ENCODE measurements at regions not wholly inside any gene's neighbourhood (a gene's known extent, or its start where the extent isn't known, plus 50 kb on each side); places are given as distances from the start of the nearest gene placed in this dataset.
"Not testable (repeated sequence)": the region's sequence is repeated elsewhere in the genome, so short reads cannot be mapped to it uniquely, and the experiment has no call there.

DNA sequence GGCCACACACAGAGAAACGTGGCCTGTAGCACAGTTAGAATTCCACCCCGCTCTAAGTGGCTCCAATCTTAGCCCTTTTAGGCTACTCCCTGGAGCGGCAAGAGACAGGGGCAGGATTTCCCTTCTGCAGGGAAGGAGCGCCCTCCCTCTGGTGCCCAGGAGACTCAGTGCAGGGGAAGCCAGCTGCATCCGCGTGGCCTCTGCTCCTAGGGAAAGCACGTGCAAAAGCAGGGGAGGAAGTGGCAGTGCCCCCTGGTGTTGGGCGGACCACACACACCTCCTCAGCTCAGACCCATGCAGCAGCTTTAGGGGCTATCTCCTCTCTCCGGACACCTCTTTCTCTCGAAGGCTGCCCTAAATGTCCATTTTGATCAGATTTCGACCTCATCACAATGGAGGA lies 50.0 kb downstream of the SPRING1 start:
- Histone ChIP-seq H3K4me2 (ENCODE audit: low read length) (no peak overlapping the region), H3K9ac (ENCODE audit: low read depth, low read length) (no peak overlapping the region), H3K27me3 (ENCODE audit: control insufficient read depth, insufficient read depth, low read length) (peaks cover 39% of the 10 kb centered on the region), H3K9me3 (replicated peaks; ENCODE audit: low read length) (no peaks in the 10 kb centered on the region), H3K4me1 (ENCODE audit: control insufficient read depth, insufficient read depth, low read length) (no peaks in the 10 kb centered on the region), H3K4me3 (ENCODE audit: low read length) (no peak overlapping the region), H3K36me3 (ENCODE audit: insufficient read depth, low read length) (no peaks in the 10 kb centered on the region)

GRCh38 chr12:116684891-116685290 lies 53.0 kb downstream of the SPRING1 start:
- Histone ChIP-seq H3K4me1 (ENCODE audit: control insufficient read depth, insufficient read depth, low read length) (no peaks in the 10 kb centered on the region), H3K36me3 (ENCODE audit: insufficient read depth, low read length) (no peaks in the 10 kb centered on the region), H3K9ac (ENCODE audit: low read depth, low read length) (no peak overlapping the region), H3K4me2 (ENCODE audit: low read length) (no peak overlapping the region), H3K4me3 (ENCODE audit: low read length) (no peak overlapping the region), H3K27me3 (ENCODE audit: control insufficient read depth, insufficient read depth, low read length) (peaks cover 18% of the 10 kb centered on the region), H3K9me3 (replicated peaks; ENCODE audit: low read length) (no peaks in the 10 kb centered on the region)

DNA sequence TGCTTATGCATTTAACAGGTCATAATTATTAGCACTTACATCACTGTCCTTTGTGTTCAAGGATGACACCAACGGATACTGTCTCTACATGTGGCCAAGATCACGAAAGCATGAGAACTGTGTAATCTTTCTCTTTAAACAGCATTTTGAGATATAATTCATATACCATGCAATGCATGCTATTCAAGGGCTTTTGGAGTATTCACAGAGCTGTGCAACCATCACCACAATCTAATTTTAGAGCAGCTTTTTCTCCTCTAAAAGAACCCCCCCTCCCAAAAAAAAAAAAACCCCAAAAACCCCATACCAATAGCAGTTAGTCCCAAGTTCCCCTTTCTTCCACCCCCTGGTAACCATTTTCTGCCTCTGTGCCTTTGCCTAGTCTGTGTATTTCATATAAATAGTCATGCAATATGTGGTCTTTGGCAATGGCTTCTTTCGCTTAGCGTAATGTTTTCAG lies 60.6 kb downstream of the SPRING1 start:
- Histone ChIP-seq H3K4me1 (ENCODE audit: control insufficient read depth, insufficient read depth, low read length) (peaks cover 4% of the 10 kb centered on the region), H3K9ac (ENCODE audit: low read depth, low read length) (no peak overlapping the region), H3K4me3 (ENCODE audit: low read length) (no peak overlapping the region), H3K9me3 (replicated peaks; ENCODE audit: low read length) (no peaks in the 10 kb centered on the region), H3K36me3 (ENCODE audit: insufficient read depth, low read length) (no peaks in the 10 kb centered on the region), H3K27me3 (ENCODE audit: control insufficient read depth, insufficient read depth, low read length) (peaks cover 13% of the 10 kb centered on the region), H3K4me2 (ENCODE audit: low read length) (no peak overlapping the region)

GRCh38 chr12:116675339-116676107 lies 62.3 kb downstream of the SPRING1 start:
- no peaks in the 10 kb centered on the region for H3K9me3 ChIP-seq (replicated peaks; ENCODE audit: low read length)
- no peak overlapping the region for H3K9ac ChIP-seq (ENCODE audit: low read depth, low read length)
- peaks cover 4% of the 10 kb centered on the region for H3K4me1 ChIP-seq (ENCODE audit: control insufficient read depth, insufficient read depth, low read length)
- no peak overlapping the region for H3K4me2 ChIP-seq (ENCODE audit: low read length)
- peaks cover 16% of the 10 kb centered on the region for H3K27me3 ChIP-seq (ENCODE audit: control insufficient read depth, insufficient read depth, low read length)
- no peaks in the 10 kb centered on the region for H3K36me3 ChIP-seq (ENCODE audit: insufficient read depth, low read length)
- no peak overlapping the region for H3K4me3 ChIP-seq (ENCODE audit: low read length)

- H3K9me3 ChIP-seq (replicated peaks; ENCODE audit: low read length): no peaks in the 10 kb centered on the region
- peaks cover 16% of the 10 kb centered on the region for H3K27me3 ChIP-seq (ENCODE audit: control insufficient read depth, insufficient read depth, low read length)
- no peak overlapping the region for H3K4me3 ChIP-seq (ENCODE audit: low read length)
- H3K9ac ChIP-seq (ENCODE audit: low read depth, low read length): no peak overlapping the region
- peaks cover 4% of the 10 kb centered on the region for H3K4me1 ChIP-seq (ENCODE audit: control insufficient read depth, insufficient read depth, low read length)
- H3K36me3 ChIP-seq (ENCODE audit: insufficient read depth, low read length): no peaks in the 10 kb centered on the region
- H3K4me2 ChIP-seq (ENCODE audit: low read length): no peak overlapping the region
Observed at GRCh38 chr12:116674643-116675183, 63.2 kb downstream of the SPRING1 start.

- Histone ChIP-seq H3K9ac (ENCODE audit: low read depth, low read length) (no peak overlapping the region), H3K9me3 (replicated peaks; ENCODE audit: low read length) (no peaks in the 10 kb centered on the region), H3K4me2 (ENCODE audit: low read length) (no peak overlapping the region), H3K27me3 (ENCODE audit: control insufficient read depth, insufficient read depth, low read length) (peaks cover 16% of the 10 kb centered on the region), H3K4me3 (ENCODE audit: low read length) (no peak overlapping the region), H3K36me3 (ENCODE audit: insufficient read depth, low read length) (no peaks in the 10 kb centered on the region), H3K4me1 (ENCODE audit: control insufficient read depth, insufficient read depth, low read length) (peaks cover 4% of the 10 kb centered on the region)
Observed at GRCh38 chr12:116673681-116674111, 64.2 kb downstream of the SPRING1 start.

DNA sequence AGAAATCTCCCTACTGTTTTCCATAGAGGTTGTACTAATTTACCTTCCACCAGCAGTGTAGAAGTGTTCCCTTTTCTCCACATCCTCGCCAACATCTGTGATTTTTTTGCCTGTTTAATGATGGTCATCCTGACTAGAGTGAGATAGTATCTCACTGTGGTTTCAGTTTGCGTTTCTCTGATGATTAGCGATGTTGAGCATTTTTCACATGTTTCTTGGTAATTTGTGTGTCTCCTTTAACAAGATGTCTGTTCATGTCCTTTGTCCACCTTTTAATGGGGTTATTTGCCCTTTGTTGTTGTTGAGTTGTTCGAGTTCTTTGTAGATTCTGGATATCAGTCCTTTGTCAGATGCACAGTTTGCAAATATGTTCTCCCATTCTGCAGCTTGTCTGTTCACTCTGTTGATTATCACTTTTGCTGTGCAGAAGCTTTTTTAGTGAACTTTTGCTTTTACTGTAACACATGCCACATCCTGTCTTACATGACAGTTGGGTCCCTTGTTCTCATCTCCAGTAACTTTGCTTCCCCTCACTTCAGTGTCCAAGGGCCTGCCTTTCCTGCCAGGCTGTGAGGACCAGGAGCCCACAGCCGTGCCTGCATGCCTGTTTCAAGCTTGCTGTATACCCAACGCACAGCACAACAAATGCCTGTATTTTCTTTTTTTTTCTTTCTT lies 64.9 kb downstream of the SPRING1 start:
- Histone ChIP-seq H3K4me3 (ENCODE audit: low read length) (no peak overlapping the region), H3K27me3 (ENCODE audit: control insufficient read depth, insufficient read depth, low read length) (peaks cover 16% of the 10 kb centered on the region), H3K9me3 (replicated peaks; ENCODE audit: low read length) (no peaks in the 10 kb centered on the region), H3K36me3 (ENCODE audit: insufficient read depth, low read length) (no peaks in the 10 kb centered on the region), H3K4me1 (ENCODE audit: control insufficient read depth, insufficient read depth, low read length) (peaks cover 4% of the 10 kb centered on the region), H3K4me2 (ENCODE audit: low read length) (no peak overlapping the region), H3K9ac (ENCODE audit: low read depth, low read length) (no peak overlapping the region)

DNA sequence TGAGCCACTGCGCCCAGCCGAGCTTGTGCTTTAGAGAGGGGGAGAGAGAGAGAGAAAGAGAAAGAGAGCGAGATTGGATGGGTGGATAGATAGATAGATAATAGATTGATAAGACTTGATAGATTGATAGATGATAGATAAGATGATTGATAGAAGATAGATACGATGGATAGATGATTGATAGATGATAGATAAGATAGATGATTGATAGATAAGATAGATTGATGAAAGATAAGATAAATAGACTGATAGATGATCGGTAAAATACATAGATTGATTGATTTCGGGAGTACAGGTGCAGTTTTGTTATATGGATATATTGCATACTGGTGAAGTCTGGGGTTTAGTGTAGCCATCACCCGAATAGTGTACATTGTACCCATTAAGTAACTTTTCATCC lies 65.9 kb downstream of the SPRING1 start:
- H3K27me3 ChIP-seq (ENCODE audit: control insufficient read depth, insufficient read depth, low read length): peaks cover 14% of the 10 kb centered on the region

GRCh38 chr12:116670859-116671258 lies 67.0 kb downstream of the SPRING1 start:
- Histone ChIP-seq H3K4me1 (ENCODE audit: control insufficient read depth, insufficient read depth, low read length) (no peaks in the 10 kb centered on the region), H3K9me3 (replicated peaks; ENCODE audit: low read length) (no peaks in the 10 kb centered on the region), H3K4me2 (ENCODE audit: low read length) (no peak overlapping the region), H3K4me3 (ENCODE audit: low read length) (no peak overlapping the region), H3K36me3 (ENCODE audit: insufficient read depth, low read length) (no peaks in the 10 kb centered on the region), H3K9ac (ENCODE audit: low read depth, low read length) (no peak overlapping the region), H3K27me3 (ENCODE audit: control insufficient read depth, insufficient read depth, low read length) (peaks cover 9% of the 10 kb centered on the region)

More for the DNA sequence above, 65.9 kb downstream of the SPRING1 start:
- no peaks in the 10 kb centered on the region for H3K36me3 ChIP-seq (ENCODE audit: insufficient read depth, low read length)
- H3K4me3 ChIP-seq (ENCODE audit: low read length): no peak overlapping the region
- no peaks in the 10 kb centered on the region for H3K9me3 ChIP-seq (replicated peaks; ENCODE audit: low read length)
- no peak overlapping the region for H3K4me2 ChIP-seq (ENCODE audit: low read length)
- peaks cover 4% of the 10 kb centered on the region for H3K4me1 ChIP-seq (ENCODE audit: control insufficient read depth, insufficient read depth, low read length)
- no peak overlapping the region for H3K9ac ChIP-seq (ENCODE audit: low read depth, low read length)

GRCh38 chr12:116667752-116668151 lies 70.1 kb downstream of the SPRING1 start:
- H3K4me3 ChIP-seq (ENCODE audit: low read length): no peak overlapping the region
- no peaks in the 10 kb centered on the region for H3K36me3 ChIP-seq (ENCODE audit: insufficient read depth, low read length)
- H3K4me2 ChIP-seq (ENCODE audit: low read length): no peak overlapping the region
- no peaks in the 10 kb centered on the region for H3K9me3 ChIP-seq (replicated peaks; ENCODE audit: low read length)
- H3K27me3 ChIP-seq (ENCODE audit: control insufficient read depth, insufficient read depth, low read length): peaks cover 3% of the 10 kb centered on the region
- no peak overlapping the region for H3K9ac ChIP-seq (ENCODE audit: low read depth, low read length)
- peaks cover 1% of the 10 kb centered on the region for H3K4me1 ChIP-seq (ENCODE audit: control insufficient read depth, insufficient read depth, low read length)

GRCh38 chr12:116666829-116667228 lies 71.0 kb downstream of the SPRING1 start:
- H3K27me3 ChIP-seq (ENCODE audit: control insufficient read depth, insufficient read depth, low read length); H3K36me3 ChIP-seq (ENCODE audit: insufficient read depth, low read length); H3K9ac ChIP-seq (ENCODE audit: low read depth, low read length): not testable (repeated sequence)

More at GRCh38 chr12:116666829-116667228, 71.0 kb downstream of the SPRING1 start:
- H3K4me1 ChIP-seq (ENCODE audit: control insufficient read depth, insufficient read depth, low read length); H3K4me3 ChIP-seq (ENCODE audit: low read length); H3K4me2 ChIP-seq (ENCODE audit: low read length); H3K9me3 ChIP-seq (replicated peaks; ENCODE audit: low read length): not testable (repeated sequence)

All from skeletal muscle satellite cell (primary cell).